GM21390 (cell line): ENCODE measurements at regions not wholly inside any gene's neighbourhood (a gene's known extent, or its start where the extent isn't known, plus 50 kb on each side); places are given as distances from the start of the nearest gene placed in this dataset.
A peak's percentile ranks its signal among the peaks of the same experiment; 100 is the strongest.
"Not testable (repeated sequence)": the region's sequence is repeated elsewhere in the genome, so short reads cannot be mapped to it uniquely, and the experiment has no call there.

Source experiments
- ATAC-seq: cut with Tn5 transposase; IDR thresholded peaks from one replicate; pipeline ENCODE4 v1.9.1; 2021; ENCODE audit not compliant: unreplicated experiment

- no peak for ATAC-seq
These were observed 144.2 kb downstream of the HLX start for GRCh38 chr1:221023482-221023881.

GRCh38 chr1:221025501-221025900 is 146.3 kb downstream of the HLX start:
- ATAC-seq: no peak

GRCh38 chr1:221025956-221026355 is 146.7 kb downstream of the HLX start:
- no peak for ATAC-seq

- no peak for ATAC-seq
These were observed 150.9 kb downstream of the HLX start for GRCh38 chr1:221029981-221030649.

- no peak for ATAC-seq
These were observed 151.7 kb downstream of the HLX start for GRCh38 chr1:221030990-221031389.

- ATAC-seq: no peak
These were observed 152.4 kb downstream of the HLX start for GRCh38 chr1:221031458-221032203.

- no peak for ATAC-seq
These were observed 153.0 kb downstream of the HLX start for GRCh38 chr1:221032204-221032585.

- no peak for ATAC-seq
These were observed 153.5 kb downstream of the HLX start for GRCh38 chr1:221032637-221033280.

- ATAC-seq: no peak
These were observed 156.5 kb downstream of the HLX start for GRCh38 chr1:221035662-221036153.

- ATAC-seq: no peak
These were observed 160.4 kb downstream of the HLX start for GRCh38 chr1:221039616-221040015.

GRCh38 chr1:221040101-221040500 is 160.9 kb downstream of the HLX start:
- no peak for ATAC-seq

GRCh38 chr1:221040691-221041285 is 161.5 kb downstream of the HLX start:
- no peak for ATAC-seq

- no peak for ATAC-seq
These were observed 165.3 kb downstream of the HLX start for GRCh38 chr1:221044538-221044937.

- no peak for ATAC-seq
These were observed 165.9 kb downstream of the HLX start for GRCh38 chr1:221045151-221045550.

- ATAC-seq: peak; percentile 93
These were observed 166.9 kb downstream of the HLX start for GRCh38 chr1:221045842-221046831.

GRCh38 chr1:221051391-221051790 is 172.1 kb downstream of the HLX start:
- not testable (repeated sequence) for ATAC-seq

GRCh38 chr1:221053889-221054288 is 174.6 kb downstream of the HLX start:
- ATAC-seq: no peak

GRCh38 chr1:221059506-221059905 is 180.3 kb downstream of the HLX start:
- no peak for ATAC-seq

GRCh38 chr1:221063651-221064050 is 184.4 kb downstream of the HLX start:
- no peak for ATAC-seq

GRCh38 chr1:221066351-221067001 is 187.2 kb downstream of the HLX start:
- ATAC-seq: no peak
